ENCODE measurements at regions not wholly inside any gene's neighbourhood (a gene's known extent, or its start where the extent isn't known, plus 50 kb on each side); places are given as distances from the start of the nearest gene placed in this dataset.

GRCh38 chr2:7570247-7570646, 653.0 kb downstream of the RNF144A start:
- BruUV-seq (replicated peaks), result no TSS peak
- intact Hi-C loops (cut with micrococcal nuclease; ENCODE audit: unreplicated experiment), result no loop called here
- no peaks in the 10 kb centered on the region for H3K4me1 Mint-ChIP-seq (ENCODE audit: low read depth, unreplicated experiment)

GRCh38 chr2:7571701-7572100, 654.5 kb downstream of the RNF144A start:
- H3K4me1 Mint-ChIP-seq (ENCODE audit: low read depth, unreplicated experiment), result no peaks in the 10 kb centered on the region
- Histone ChIP-seq H3K4me1 (no peaks in the 10 kb centered on the region), H3K36me3 (ENCODE audit: control insufficient read depth, insufficient read depth, low read length) (no peaks in the 10 kb centered on the region), H3K4me3 (ENCODE audit: low read depth, low read length) (no peak overlapping the region), H3K27me3 (replicated peaks; ENCODE audit: control insufficient read depth, insufficient read depth, low read length) (no peaks in the 10 kb centered on the region), H3K9me3 (no peaks in the 10 kb centered on the region)
- BruUV-seq (replicated peaks), result no TSS peak
- intact Hi-C loops (cut with micrococcal nuclease; ENCODE audit: unreplicated experiment), result no loop called here
- no peak for TF ChIP-seq CTCF (IDR thresholded peaks at IDR 0.05; ENCODE audit: insufficient read depth in 1 of 2, low read depth in 1 of 2, low read length in 1 of 2, severe bottlenecking in 1 of 2, unreplicated experiment in 1 of 2)
- H3K36me3 Mint-ChIP-seq (ENCODE audit: insufficient read depth, unreplicated experiment), result no peaks in the 10 kb centered on the region
- H3K4me3 Mint-ChIP-seq (ENCODE audit: unreplicated experiment), result no peak overlapping the region
- DNase-seq, result no peak
- ChIA-PET CTCF (no interaction called here), POLR2A (no interaction called here)
- no peaks in the 10 kb centered on the region for H3K9me3 Mint-ChIP-seq (ENCODE audit: unreplicated experiment)
- H3K27me3 Mint-ChIP-seq (ENCODE audit: insufficient read depth, unreplicated experiment), result peaks cover 7% of the 10 kb centered on the region
- H3K27ac Mint-ChIP-seq (ENCODE audit: unreplicated experiment), result no peak overlapping the region

More at GRCh38 chr2:7570247-7570646, 653.0 kb downstream of the RNF144A start:
- Mint-ChIP-seq H3K4me3 (ENCODE audit: unreplicated experiment) (no peak overlapping the region), H3K9me3 (ENCODE audit: unreplicated experiment) (peaks cover 8% of the 10 kb centered on the region), H3K27ac (ENCODE audit: unreplicated experiment) (no peak overlapping the region), H3K36me3 (ENCODE audit: insufficient read depth, unreplicated experiment) (no peaks in the 10 kb centered on the region), H3K27me3 (ENCODE audit: insufficient read depth, unreplicated experiment) (peaks cover 4% of the 10 kb centered on the region)
- CTCF ChIA-PET, result no interaction called here
- Histone ChIP-seq H3K27me3 (replicated peaks; ENCODE audit: control insufficient read depth, insufficient read depth, low read length) (no peaks in the 10 kb centered on the region), H3K4me3 (ENCODE audit: low read depth, low read length) (no peak overlapping the region), H3K4me1 (no peaks in the 10 kb centered on the region), H3K9me3 (no peaks in the 10 kb centered on the region), H3K36me3 (ENCODE audit: control insufficient read depth, insufficient read depth, low read length) (no peaks in the 10 kb centered on the region)
- POLR2A ChIA-PET, result no interaction called here
- no peak for DNase-seq
- no peak for TF ChIP-seq CTCF (IDR thresholded peaks at IDR 0.05; ENCODE audit: insufficient read depth in 1 of 2, low read depth in 1 of 2, low read length in 1 of 2, severe bottlenecking in 1 of 2, unreplicated experiment in 1 of 2)

GRCh38 chr2:7572450-7572849, 655.2 kb downstream of the RNF144A start:
- BruUV-seq (replicated peaks), result no TSS peak
- no peak overlapping the region for H3K4me3 Mint-ChIP-seq (ENCODE audit: unreplicated experiment)
- CTCF ChIA-PET, result no interaction called here

More at GRCh38 chr2:7572450-7572849, 655.2 kb downstream of the RNF144A start:
- Mint-ChIP-seq H3K36me3 (ENCODE audit: insufficient read depth, unreplicated experiment) (no peaks in the 10 kb centered on the region), H3K4me1 (ENCODE audit: low read depth, unreplicated experiment) (no peaks in the 10 kb centered on the region), H3K27me3 (ENCODE audit: insufficient read depth, unreplicated experiment) (peaks cover 7% of the 10 kb centered on the region), H3K27ac (ENCODE audit: unreplicated experiment) (no peak overlapping the region), H3K9me3 (ENCODE audit: unreplicated experiment) (peaks cover 5% of the 10 kb centered on the region)
- Histone ChIP-seq H3K27me3 (replicated peaks; ENCODE audit: control insufficient read depth, insufficient read depth, low read length) (no peaks in the 10 kb centered on the region), H3K4me1 (no peaks in the 10 kb centered on the region), H3K4me3 (ENCODE audit: low read depth, low read length) (no peak overlapping the region), H3K9me3 (0 out of 2 replicates have a peak, but pooled peaks cover 1% of the 10 kb centered on the region), H3K36me3 (ENCODE audit: control insufficient read depth, insufficient read depth, low read length) (no peaks in the 10 kb centered on the region)
- intact Hi-C loops (cut with micrococcal nuclease; ENCODE audit: unreplicated experiment), result no loop called here
- DNase-seq, result no peak
- POLR2A ChIA-PET, result no interaction called here
- TF ChIP-seq CTCF (IDR thresholded peaks at IDR 0.05; ENCODE audit: insufficient read depth in 1 of 2, low read depth in 1 of 2, low read length in 1 of 2, severe bottlenecking in 1 of 2, unreplicated experiment in 1 of 2), result no peak

All from Caco-2 (cell line).